ENCODE measurements at regions not wholly inside any gene's neighbourhood (a gene's known extent, or its start where the extent isn't known, plus 50 kb on each side); places are given as distances from the start of the nearest gene placed in this dataset.

- no peak for DNase-seq
Measured at GRCh38 chr11:16430674-16431073, 74.3 kb upstream of the SOX6 start.

- DNase-seq, result peak; percentile 18
Measured at GRCh38 chr11:16421826-16422225, 65.5 kb upstream of the SOX6 start.

- DNase-seq, result peak; percentile 10
Measured at GRCh38 chr11:16418428-16419097, 62.2 kb upstream of the SOX6 start.

GRCh38 chr11:16412525-16413172 is 56.3 kb upstream of the SOX6 start:
- DNase-seq, result no peak

GRCh38 chr11:16410479-16410878 is 54.1 kb upstream of the SOX6 start:
- no peak for DNase-seq

GRCh38 chr11:16408619-16409018 is 52.3 kb upstream of the SOX6 start:
- DNase-seq, result no peak

GRCh38 chr11:16406226-16406625 is 49.9 kb upstream of the SOX6 start:
- no peak for DNase-seq
